Erythroblast (primary cell): ENCODE measurements at regions not wholly inside any gene's neighbourhood (a gene's known extent, or its start where the extent isn't known, plus 50 kb on each side); places are given as distances from the start of the nearest gene placed in this dataset.

ENCODE experiments used
- GATA1 ChIP-seq: IDR thresholded peaks from 2 replicates; pipeline ENCODE4 v1.6.1; 2011; ENCODE audit warnings: low read depth, mild to moderate bottlenecking, control low read depth, low read length, moderate library complexity
- POLR2A ChIP-seq: IDR thresholded peaks from 2 replicates; pipeline ENCODE4 v1.6.1; 2011; ENCODE audit warnings: mild to moderate bottlenecking, low read length

DNA sequence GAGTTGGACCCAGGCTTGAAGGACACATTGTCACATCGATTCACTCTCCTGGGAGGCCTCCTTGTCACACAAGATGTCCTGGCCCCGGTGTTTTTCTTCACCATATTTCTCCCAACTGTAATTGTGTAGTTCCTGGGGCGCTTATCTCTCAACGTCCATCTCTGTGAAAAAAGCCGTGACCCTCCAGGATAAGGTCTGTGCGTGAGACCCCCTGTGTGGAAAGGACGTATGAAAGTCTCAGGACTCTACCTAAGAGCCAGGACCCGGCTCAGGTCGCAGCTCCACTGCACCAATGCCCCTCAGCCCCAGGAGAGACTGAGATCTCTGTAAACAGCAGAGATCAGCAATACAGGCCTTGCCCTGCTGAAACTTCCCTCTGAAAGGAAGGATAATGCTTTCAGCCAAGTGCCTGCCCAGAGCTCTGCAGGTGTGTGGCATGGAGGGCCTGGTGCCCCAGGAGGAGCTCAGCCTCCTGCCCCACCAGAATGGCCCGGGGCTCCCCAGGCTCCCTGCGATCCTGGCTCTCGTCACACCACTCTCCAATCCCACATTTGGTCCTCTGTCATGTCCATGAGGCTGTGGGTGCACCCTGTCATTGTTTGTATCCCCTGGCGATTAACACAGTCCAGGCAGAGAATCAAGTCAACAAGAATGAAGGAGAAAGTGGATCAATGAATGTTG is 119.2 kb upstream of the TMEM45B start:
- no peak for TF ChIP-seq POLR2A
- no peak for TF ChIP-seq GATA1
